ENCODE measurements at regions not wholly inside any gene's neighbourhood (a gene's known extent, or its start where the extent isn't known, plus 50 kb on each side); places are given as distances from the start of the nearest gene placed in this dataset.

GRCh38 chr3:76024640-76025039 is 239.3 kb upstream of the ZNF717 start:
- TF ChIP-seq CTCF (tag by site-specific recombination; IDR thresholded peaks at IDR 0.05) (no peak), ZBTB10 (tag by site-specific recombination; IDR thresholded peaks at IDR 0.05) (no peak), KLF10 (tag by site-specific recombination; IDR thresholded peaks at IDR 0.05) (no peak), ZNF76 (tag by site-specific recombination; IDR thresholded peaks at IDR 0.05; ENCODE audit: borderline replicate concordance, low read depth) (no peak), ZNF121 (tag by site-specific recombination; IDR thresholded peaks at IDR 0.05) (no peak)
